HUES48 (cell line): ENCODE measurements at regions not wholly inside any gene's neighbourhood (a gene's known extent, or its start where the extent isn't known, plus 50 kb on each side); places are given as distances from the start of the nearest gene placed in this dataset.

Source experiments
- H3K27ac ChIP-seq: one replicate; pipeline ENCODE4 v1.7.0; 2013; ENCODE audit warnings: low read depth, low read length, inconsistent platforms
- H3K27me3 ChIP-seq: 2 replicates; pipeline ENCODE4 v1.6.1; 2013; ENCODE audit warnings: mild to moderate bottlenecking, low read length; ENCODE audit not compliant: control insufficient read depth, insufficient read depth
- H3K36me3 ChIP-seq: 2 replicates; pipeline ENCODE4 v1.6.1; 2013; ENCODE audit warnings: low read length; ENCODE audit not compliant: control insufficient read depth, insufficient read depth
- H3K4me1 ChIP-seq: 2 replicates; pipeline ENCODE4 v1.6.1; 2013; ENCODE audit warnings: mild to moderate bottlenecking, low read length; ENCODE audit not compliant: control insufficient read depth, insufficient read depth
- H3K4me3 ChIP-seq: 2 replicates; pipeline ENCODE4 v1.5.1; 2013; ENCODE audit warnings: mild to moderate bottlenecking, low read depth, low read length
- H3K9ac ChIP-seq: 2 replicates; pipeline ENCODE4 v1.6.1; 2013; ENCODE audit warnings: mild to moderate bottlenecking, low read depth, low read length, moderate library complexity
- H3K9me3 ChIP-seq: 2 replicates; pipeline ENCODE4 v1.6.1; 2013; ENCODE audit warnings: low read length; ENCODE audit not compliant: control insufficient read depth, insufficient read depth

GRCh38 chr22:49117486-49117885, 710.2 kb downstream of the BRD1 start:
- Histone ChIP-seq H3K27me3 (no peaks in the 10 kb centered on the region), H3K9ac (no peak overlapping the region), H3K4me1 (peaks cover 11% of the 10 kb centered on the region), H3K4me3 (no peak overlapping the region), H3K9me3 (no peaks in the 10 kb centered on the region), H3K27ac (no peak overlapping the region), H3K36me3 (no peaks in the 10 kb centered on the region)

- no peak overlapping the region for H3K4me3 ChIP-seq
- H3K9ac ChIP-seq: no peak overlapping the region
- H3K27me3 ChIP-seq: no peaks in the 10 kb centered on the region
- H3K27ac ChIP-seq: no peak overlapping the region
- H3K36me3 ChIP-seq: no peaks in the 10 kb centered on the region
- peaks cover 11% of the 10 kb centered on the region for H3K4me1 ChIP-seq
- no peaks in the 10 kb centered on the region for H3K9me3 ChIP-seq
Measured at GRCh38 chr22:49116486-49117120, 711.1 kb downstream of the BRD1 start.

- H3K4me1 ChIP-seq: peaks cover 11% of the 10 kb centered on the region
- no peak overlapping the region for H3K9ac ChIP-seq
- no peaks in the 10 kb centered on the region for H3K27me3 ChIP-seq
- H3K4me3 ChIP-seq: no peak overlapping the region
- H3K36me3 ChIP-seq: no peaks in the 10 kb centered on the region
- no peaks in the 10 kb centered on the region for H3K9me3 ChIP-seq
- H3K27ac ChIP-seq: no peak overlapping the region
Measured at GRCh38 chr22:49116021-49116420, 711.7 kb downstream of the BRD1 start.

GRCh38 chr22:49115197-49115596, 712.5 kb downstream of the BRD1 start:
- no peaks in the 10 kb centered on the region for H3K36me3 ChIP-seq
- H3K9ac ChIP-seq: no peak overlapping the region
- H3K27ac ChIP-seq: no peak overlapping the region
- H3K9me3 ChIP-seq: no peaks in the 10 kb centered on the region
- H3K27me3 ChIP-seq: no peaks in the 10 kb centered on the region
- no peak overlapping the region for H3K4me3 ChIP-seq
- peaks cover 9% of the 10 kb centered on the region for H3K4me1 ChIP-seq

GRCh38 chr22:49113758-49114157, 713.9 kb downstream of the BRD1 start:
- no peaks in the 10 kb centered on the region for H3K27me3 ChIP-seq
- H3K27ac ChIP-seq: no peak overlapping the region
- no peak overlapping the region for H3K4me3 ChIP-seq
- H3K9ac ChIP-seq: no peak overlapping the region
- no peaks in the 10 kb centered on the region for H3K36me3 ChIP-seq
- no peaks in the 10 kb centered on the region for H3K4me1 ChIP-seq
- H3K9me3 ChIP-seq: no peaks in the 10 kb centered on the region

- Histone ChIP-seq H3K4me1 (no peaks in the 10 kb centered on the region), H3K4me3 (no peak overlapping the region), H3K27ac (no peak overlapping the region), H3K36me3 (no peaks in the 10 kb centered on the region), H3K27me3 (no peaks in the 10 kb centered on the region), H3K9ac (no peak overlapping the region), H3K9me3 (no peaks in the 10 kb centered on the region)
Measured at GRCh38 chr22:49112661-49113626, 714.7 kb downstream of the BRD1 start.

- H3K4me3 ChIP-seq: no peak overlapping the region
- H3K27ac ChIP-seq: no peak overlapping the region
- H3K4me1 ChIP-seq: no peaks in the 10 kb centered on the region
- H3K36me3 ChIP-seq: no peaks in the 10 kb centered on the region
- no peak overlapping the region for H3K9ac ChIP-seq
- no peaks in the 10 kb centered on the region for H3K27me3 ChIP-seq
- H3K9me3 ChIP-seq: no peaks in the 10 kb centered on the region
Measured at GRCh38 chr22:49112176-49112575, 715.5 kb downstream of the BRD1 start.

- H3K4me3 ChIP-seq: no peak overlapping the region
- H3K9me3 ChIP-seq: no peaks in the 10 kb centered on the region
- no peaks in the 10 kb centered on the region for H3K4me1 ChIP-seq
- H3K27me3 ChIP-seq: no peaks in the 10 kb centered on the region
- H3K9ac ChIP-seq: no peak overlapping the region
- H3K36me3 ChIP-seq: no peaks in the 10 kb centered on the region
- H3K27ac ChIP-seq: no peak overlapping the region
Measured at GRCh38 chr22:49111085-49111484, 716.6 kb downstream of the BRD1 start.

GRCh38 chr22:49108636-49109315, 718.9 kb downstream of the BRD1 start:
- Histone ChIP-seq H3K9ac (no peak overlapping the region), H3K27ac (no peak overlapping the region), H3K4me3 (no peak overlapping the region), H3K4me1 (no peaks in the 10 kb centered on the region), H3K36me3 (no peaks in the 10 kb centered on the region), H3K9me3 (no peaks in the 10 kb centered on the region), H3K27me3 (no peaks in the 10 kb centered on the region)

- Histone ChIP-seq H3K27me3 (no peaks in the 10 kb centered on the region), H3K4me1 (no peaks in the 10 kb centered on the region), H3K36me3 (no peaks in the 10 kb centered on the region), H3K9me3 (no peaks in the 10 kb centered on the region), H3K9ac (no peak overlapping the region), H3K4me3 (no peak overlapping the region), H3K27ac (no peak overlapping the region)
Measured at GRCh38 chr22:49107961-49108530, 719.6 kb downstream of the BRD1 start.
